ENCODE measurements at regions not wholly inside any gene's neighbourhood (a gene's known extent, or its start where the extent isn't known, plus 50 kb on each side); places are given as distances from the start of the nearest gene placed in this dataset.

DNA sequence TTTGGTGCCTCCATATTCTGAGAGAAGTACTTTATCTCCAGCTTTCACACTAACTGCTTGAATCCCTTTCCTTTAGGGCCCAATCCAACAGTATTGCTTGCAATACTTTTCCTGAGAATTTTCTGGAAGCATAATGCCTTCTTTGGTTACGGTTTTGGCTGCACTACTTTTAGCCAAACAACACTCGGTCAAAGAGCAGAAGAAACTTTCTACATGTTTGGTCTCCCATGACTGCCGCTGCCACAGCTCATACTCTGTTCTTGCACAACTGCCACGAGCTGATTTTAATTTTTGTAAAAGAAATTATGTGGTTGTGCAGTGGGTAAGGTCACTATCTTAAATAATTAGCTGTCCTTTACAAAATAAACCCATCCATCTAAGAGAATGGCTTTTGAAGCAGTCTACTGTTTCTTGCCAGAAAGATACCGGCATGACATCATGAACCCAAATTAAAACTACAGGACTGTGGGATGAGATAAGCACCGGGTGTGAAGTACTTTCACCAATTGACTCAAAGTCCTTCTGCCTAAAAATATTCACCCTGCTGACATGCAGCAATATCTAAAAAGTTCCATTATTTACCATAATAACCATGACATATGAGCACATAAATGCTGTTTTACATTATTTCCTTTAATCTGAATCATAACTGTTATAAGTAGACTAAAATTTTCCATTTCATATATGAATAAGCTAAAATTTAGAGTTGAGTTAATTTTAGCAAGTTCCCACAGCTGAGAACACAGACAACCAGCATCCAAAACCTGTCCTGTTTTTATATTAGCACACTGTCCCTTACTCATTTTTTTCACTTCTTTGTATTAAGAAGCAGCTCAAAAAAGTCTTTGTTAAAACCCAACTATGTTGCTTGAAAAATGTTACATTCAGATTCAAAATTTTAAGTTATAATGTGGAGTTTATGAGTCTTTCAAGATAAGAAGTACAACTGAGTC lies 1154.3 kb downstream of the EPHA3 start:
- H3K4me3 ChIP-seq = no peak overlapping the region
- TF ChIP-seq POLR2A (IDR thresholded peaks at IDR 0.05) = no peak
- TF ChIP-seq POLR2AphosphoS5 (IDR thresholded peaks at IDR 0.05) = no peak
- TF ChIP-seq, protein P1, sequence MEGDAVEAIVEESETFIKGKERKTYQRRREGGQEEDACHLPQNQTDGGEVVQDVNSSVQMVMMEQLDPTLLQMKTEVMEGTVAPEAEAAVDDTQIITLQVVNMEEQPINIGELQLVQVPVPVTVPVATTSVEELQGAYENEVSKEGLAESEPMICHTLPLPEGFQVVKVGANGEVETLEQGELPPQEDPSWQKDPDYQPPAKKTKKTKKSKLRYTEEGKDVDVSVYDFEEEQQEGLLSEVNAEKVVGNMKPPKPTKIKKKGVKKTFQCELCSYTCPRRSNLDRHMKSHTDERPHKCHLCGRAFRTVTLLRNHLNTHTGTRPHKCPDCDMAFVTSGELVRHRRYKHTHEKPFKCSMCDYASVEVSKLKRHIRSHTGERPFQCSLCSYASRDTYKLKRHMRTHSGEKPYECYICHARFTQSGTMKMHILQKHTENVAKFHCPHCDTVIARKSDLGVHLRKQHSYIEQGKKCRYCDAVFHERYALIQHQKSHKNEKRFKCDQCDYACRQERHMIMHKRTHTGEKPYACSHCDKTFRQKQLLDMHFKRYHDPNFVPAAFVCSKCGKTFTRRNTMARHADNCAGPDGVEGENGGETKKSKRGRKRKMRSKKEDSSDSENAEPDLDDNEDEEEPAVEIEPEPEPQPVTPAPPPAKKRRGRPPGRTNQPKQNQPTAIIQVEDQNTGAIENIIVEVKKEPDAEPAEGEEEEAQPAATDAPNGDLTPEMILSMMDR (IDR thresholded peaks at IDR 0.05) = no peak
- TF ChIP-seq EP300 (IDR thresholded peaks at IDR 0.05) = no peak
- no peaks in the 10 kb centered on the region for H3K4me1 ChIP-seq
- H3K27ac ChIP-seq = no peak overlapping the region
- peaks cover 0 to 35% (median 0%) of the 10 kb centered on the region in 3 donors for H3K9me3 ChIP-seq
- ATAC-seq = no peak
- 71 to 77% methylated on average over 6 of the region's 6 CpGs for WGBS, 2 donors (ENCODE audit: low coverage in 1 of 2)
- H3K27me3 ChIP-seq = no peaks in the 10 kb centered on the region
- H3K36me3 ChIP-seq = no peaks in the 10 kb centered on the region

Small RNAs in the stretch of these regions (small RNA-seq; reads per million reads assigned to genes)
- 0 reads per million in 4 donors for gene HSPE1P19
- 0 reads per million in 4 donors for gene RF00012
- gene RNU6-712P = 0 reads per million in 4 donors

All from gastroesophageal sphincter (tissue), 4 donors.